Stomach (tissue), 8 donors: ENCODE measurements at regions not wholly inside any gene's neighbourhood (a gene's known extent, or its start where the extent isn't known, plus 50 kb on each side); places are given as distances from the start of the nearest gene placed in this dataset.

ENCODE experiments used
- DNase-seq, 2 donors: peaks; one replicate each; pipeline versions ENCODE4 v3.0.0 to v3.0.0-alpha.2; 2013 to 2019
- H3K27ac ChIP-seq, 5 donors: fragments of 200-600 bp in 4 of 5; sonication (generic) in 4 of 5; one replicate each; pipeline ENCODE4 v1.5.1; 2013 to 2019; ENCODE audit warnings: mild to moderate bottlenecking in 1 of 5, moderate library complexity in 1 of 5
- H3K27me3 ChIP-seq, 3 donors: fragments of 200-600 bp; sonication (generic); one replicate each; pipeline ENCODE4 v1.5.1; 2017 to 2019; ENCODE audit warnings: mixed run types in 1 of 3
- H3K36me3 ChIP-seq, 4 donors: fragments of 200-600 bp; sonication (generic); 1 replicate in 3 of 4; 2 replicates in 1 of 4; pipeline ENCODE4 v1.5.1; 2016 to 2019
- H3K4me1 ChIP-seq, 4 donors: fragments of 200-600 bp; sonication (generic); one replicate each; pipeline ENCODE4 v1.5.1; 2016 to 2019
- H3K4me3 ChIP-seq, 4 donors: fragments of 200-600 bp; sonication (generic) in 3 of 4; one replicate each; pipeline ENCODE4 v1.5.1; 2016 to 2019; ENCODE audit warnings: mild to moderate bottlenecking in 1 of 4
- H3K9me3 ChIP-seq, 4 donors: fragments of 200-600 bp; sonication (generic); one replicate each; pipeline ENCODE4 v1.5.1; 2016 to 2019
- CTCF ChIP-seq, 7 experiments: fragments of 450-650 bp in 4 of 7; fragments of 200-600 bp in 3 of 7; sonication (generic) in 3 of 7; IDR thresholded peaks; one replicate each; pipeline ENCODE4 v1.5.1; 2016 to 2019; ENCODE audit warnings: antibody characterized with exemption in 7 of 7, control low read depth in 2 of 7, mild to moderate bottlenecking in 1 of 7
- EP300 ChIP-seq: sonication (generic); formaldehyde crosslinking; IDR thresholded peaks from one replicate; pipeline ENCODE4 v1.6.1; 2017; ENCODE audit warnings: antibody characterized with exemption
- POLR2A ChIP-seq, 4 donors: fragments of 450-650 bp; IDR thresholded peaks; one replicate each; pipeline ENCODE4 v1.6.1; 2016; ENCODE audit warnings: antibody characterized with exemption in 4 of 4, control low read depth in 2 of 4, mild to moderate bottlenecking in 1 of 4, moderate library complexity in 1 of 4
- POLR2AphosphoS5 ChIP-seq, 3 donors: sonication (generic); formaldehyde crosslinking; IDR thresholded peaks; one replicate each; pipeline ENCODE4 v1.6.1; 2016; ENCODE audit warnings: antibody characterized with exemption in 3 of 3
- WGBS, 5 donors: extraction: QIAGEN DNeasy Blood & Tissue Kit in 3 of 5; methylation state at CpG; one replicate each; pipeline versions ENCODE4 v1.1.5 to v1.1.7; 2013 to 2018; 5-methylcytosine and 5-hydroxymethylcytosine counted together
- intact Hi-C: fragments of 100-400 bp; cut with DNase I; formaldehyde crosslinking; loops from one replicate; pipeline ENCODE4 v1.15.1; 2023; ENCODE audit warnings: low total_unique reads
- donor health status: healthy with polysubstance abuse.
- donor health status: Bipolar disorder and iron deficiency.
- donor health status: healthy.

- no peak overlapping the region for H3K4me3 ChIP-seq
- no peak for DNase-seq
- H3K9me3 ChIP-seq, result no peaks in the 10 kb centered on the region
- H3K27ac ChIP-seq, result no peak overlapping the region
- 67 to 77% (median 75%) methylated on average over 3 of the region's 3 CpGs for WGBS, 5 donors
- H3K4me1 ChIP-seq, result no peaks in the 10 kb centered on the region
- H3K36me3 ChIP-seq, result no peaks in the 10 kb centered on the region
- H3K27me3 ChIP-seq, result no peaks in the 10 kb centered on the region
- intact Hi-C loops, result no loop called here
- no peak for TF ChIP-seq EP300
- TF ChIP-seq CTCF (IDR thresholded peaks at IDR 0.05), result no peak
- TF ChIP-seq POLR2A (IDR thresholded peaks at IDR 0.05), result no peak
- no peak for TF ChIP-seq POLR2AphosphoS5 (IDR thresholded peaks at IDR 0.05)
Measured at GRCh38 chr2:167607731-167608130, 639.7 kb downstream of the STK39 start.

- H3K9me3 ChIP-seq, result no peaks in the 10 kb centered on the region
- H3K4me1 ChIP-seq, result no peaks in the 10 kb centered on the region
- DNase-seq, result no peak
- no peak overlapping the region for H3K27ac ChIP-seq
- H3K27me3 ChIP-seq, result no peaks in the 10 kb centered on the region
- 51 to 74% (median 61%) methylated on average over 8 of the region's 8 CpGs for WGBS, 5 donors
- TF ChIP-seq POLR2A (IDR thresholded peaks at IDR 0.05), result no peak
- TF ChIP-seq EP300, result no peak
- no peak for TF ChIP-seq POLR2AphosphoS5 (IDR thresholded peaks at IDR 0.05)
- no peak for TF ChIP-seq CTCF (IDR thresholded peaks at IDR 0.05)
- no peaks in the 10 kb centered on the region for H3K36me3 ChIP-seq
- H3K4me3 ChIP-seq, result no peak overlapping the region
- intact Hi-C loops, result no loop called here
Measured at GRCh38 chr2:167607211-167607610, 640.2 kb downstream of the STK39 start.

- Histone ChIP-seq H3K27me3 (no peaks in the 10 kb centered on the region), H3K9me3 (no peaks in the 10 kb centered on the region), H3K4me3 (no peak overlapping the region), H3K36me3 (no peaks in the 10 kb centered on the region), H3K27ac (no peak overlapping the region), H3K4me1 (no peaks in the 10 kb centered on the region)
- 88 to 97% (median 91%) methylated on average over 1 of the region's 1 CpG for WGBS, 5 donors
- TF ChIP-seq CTCF (IDR thresholded peaks at IDR 0.05) (no peak), EP300 (no peak), POLR2AphosphoS5 (IDR thresholded peaks at IDR 0.05) (no peak), POLR2A (IDR thresholded peaks at IDR 0.05) (no peak)
- DNase-seq, result no peak
- intact Hi-C loops, result no loop called here
Measured at GRCh38 chr2:167602122-167602521, 645.3 kb downstream of the STK39 start.

- no peak for TF ChIP-seq POLR2A (IDR thresholded peaks at IDR 0.05)
- no peak for TF ChIP-seq EP300
- TF ChIP-seq CTCF (IDR thresholded peaks at IDR 0.05), result no peak
- TF ChIP-seq POLR2AphosphoS5 (IDR thresholded peaks at IDR 0.05), result no peak
- H3K36me3 ChIP-seq, result no peaks in the 10 kb centered on the region
- DNase-seq, result no peak
- no peaks in the 10 kb centered on the region for H3K9me3 ChIP-seq
- no peak overlapping the region for H3K27ac ChIP-seq
- intact Hi-C loops, result no loop called here
- no peak overlapping the region for H3K4me3 ChIP-seq
- H3K4me1 ChIP-seq, result no peaks in the 10 kb centered on the region
- 43 to 80% (median 74%) methylated on average over 1 of the region's 1 CpG for WGBS, 5 donors
- H3K27me3 ChIP-seq, result no peaks in the 10 kb centered on the region
Measured at GRCh38 chr2:167599219-167599618, 648.2 kb downstream of the STK39 start.
